Thyroid gland (tissue), 4 donors: ENCODE measurements at regions not wholly inside any gene's neighbourhood (a gene's known extent, or its start where the extent isn't known, plus 50 kb on each side); places are given as distances from the start of the nearest gene placed in this dataset.

Experiments used
- POLR2A ChIP-seq, 2 donors: fragments of 450-650 bp; IDR thresholded peaks; one replicate each; pipeline ENCODE4 v1.6.1; 2017; ENCODE audit warnings: antibody characterized with exemption in 2 of 2, mild to moderate bottlenecking in 2 of 2, moderate library complexity in 1 of 2
- TF ChIP-seq, protein P1 (sequence below), 6 experiments: fragments of 200-600 bp in 3 of 6; fragments of 450-650 bp in 3 of 6; sonication (generic) in 3 of 6; IDR thresholded peaks; one replicate each; pipeline ENCODE4 v1.5.1; 2016 to 2019; ENCODE audit warnings: antibody characterized with exemption in 6 of 6, mild to moderate bottlenecking in 2 of 6, inconsistent platforms in 1 of 6, moderate library complexity in 1 of 6

DNA sequence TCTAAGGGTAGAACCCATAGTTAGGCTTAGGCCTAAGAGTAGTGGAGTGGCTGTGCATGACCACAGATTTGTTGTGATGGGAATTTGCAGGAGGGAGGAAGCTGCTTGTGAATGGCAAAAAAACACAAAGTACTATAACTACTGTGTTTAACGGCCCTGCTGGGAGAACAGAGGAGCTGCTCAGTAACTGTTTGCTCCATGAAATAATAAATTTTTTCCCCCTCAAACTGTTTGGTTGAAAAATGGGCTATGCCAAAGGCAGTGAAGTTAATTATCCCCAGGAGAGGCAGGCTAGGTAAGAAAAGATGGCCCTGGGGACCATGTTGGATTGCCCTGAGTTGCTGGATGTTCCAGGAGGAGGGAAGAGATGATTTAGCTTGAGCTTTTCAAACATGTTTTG, 216.1 kb upstream of the ADRA1D start:
- TF ChIP-seq, protein P1, sequence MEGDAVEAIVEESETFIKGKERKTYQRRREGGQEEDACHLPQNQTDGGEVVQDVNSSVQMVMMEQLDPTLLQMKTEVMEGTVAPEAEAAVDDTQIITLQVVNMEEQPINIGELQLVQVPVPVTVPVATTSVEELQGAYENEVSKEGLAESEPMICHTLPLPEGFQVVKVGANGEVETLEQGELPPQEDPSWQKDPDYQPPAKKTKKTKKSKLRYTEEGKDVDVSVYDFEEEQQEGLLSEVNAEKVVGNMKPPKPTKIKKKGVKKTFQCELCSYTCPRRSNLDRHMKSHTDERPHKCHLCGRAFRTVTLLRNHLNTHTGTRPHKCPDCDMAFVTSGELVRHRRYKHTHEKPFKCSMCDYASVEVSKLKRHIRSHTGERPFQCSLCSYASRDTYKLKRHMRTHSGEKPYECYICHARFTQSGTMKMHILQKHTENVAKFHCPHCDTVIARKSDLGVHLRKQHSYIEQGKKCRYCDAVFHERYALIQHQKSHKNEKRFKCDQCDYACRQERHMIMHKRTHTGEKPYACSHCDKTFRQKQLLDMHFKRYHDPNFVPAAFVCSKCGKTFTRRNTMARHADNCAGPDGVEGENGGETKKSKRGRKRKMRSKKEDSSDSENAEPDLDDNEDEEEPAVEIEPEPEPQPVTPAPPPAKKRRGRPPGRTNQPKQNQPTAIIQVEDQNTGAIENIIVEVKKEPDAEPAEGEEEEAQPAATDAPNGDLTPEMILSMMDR (IDR thresholded peaks at IDR 0.05): no peak
- no peak for TF ChIP-seq POLR2A (IDR thresholded peaks at IDR 0.05)
